ENCODE measurements at regions not wholly inside any gene's neighbourhood (a gene's known extent, or its start where the extent isn't known, plus 50 kb on each side); places are given as distances from the start of the nearest gene placed in this dataset.

DNA sequence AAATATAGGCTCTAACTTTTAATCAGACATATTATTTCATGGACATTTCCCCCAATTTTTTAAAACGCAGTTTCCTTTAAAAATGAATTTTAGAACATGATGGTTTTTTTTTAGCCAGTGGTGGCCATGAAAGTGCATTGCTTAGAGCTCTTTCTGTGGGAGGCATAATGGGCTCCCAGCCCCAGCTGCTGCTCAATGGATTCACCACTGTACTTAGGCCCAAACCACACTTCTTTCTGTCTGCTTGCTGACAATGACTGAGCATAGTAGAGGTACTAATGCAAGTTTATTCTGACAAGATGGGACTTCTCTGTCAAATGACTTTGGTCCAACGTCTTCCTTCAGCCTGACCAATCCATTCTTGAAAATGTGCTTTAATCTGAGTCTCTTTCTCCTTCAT, 400.2 kb upstream of the GRIA3 start:
- no peak for DNase-seq (ENCODE audit: low spot score)

DNA sequence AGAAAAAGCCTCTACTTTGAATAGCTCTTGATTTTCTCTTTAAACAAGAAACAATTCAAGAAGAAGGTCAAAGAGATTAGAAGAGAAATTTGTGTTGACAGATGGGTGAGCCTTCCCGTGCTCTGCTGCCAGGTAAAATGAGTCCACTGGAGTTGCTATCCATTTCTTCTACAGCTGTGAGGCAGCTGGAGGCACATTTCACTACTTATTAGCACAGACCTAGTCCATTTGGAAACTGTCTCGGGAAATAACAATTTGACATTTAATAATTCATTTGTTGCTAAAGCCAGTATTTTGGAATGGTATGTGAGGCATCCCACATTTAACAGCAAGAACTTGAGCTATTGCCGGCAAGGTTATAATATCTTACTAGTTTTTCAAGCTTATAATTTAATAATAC, 396.8 kb upstream of the GRIA3 start:
- no peak for DNase-seq (ENCODE audit: low spot score)

DNA sequence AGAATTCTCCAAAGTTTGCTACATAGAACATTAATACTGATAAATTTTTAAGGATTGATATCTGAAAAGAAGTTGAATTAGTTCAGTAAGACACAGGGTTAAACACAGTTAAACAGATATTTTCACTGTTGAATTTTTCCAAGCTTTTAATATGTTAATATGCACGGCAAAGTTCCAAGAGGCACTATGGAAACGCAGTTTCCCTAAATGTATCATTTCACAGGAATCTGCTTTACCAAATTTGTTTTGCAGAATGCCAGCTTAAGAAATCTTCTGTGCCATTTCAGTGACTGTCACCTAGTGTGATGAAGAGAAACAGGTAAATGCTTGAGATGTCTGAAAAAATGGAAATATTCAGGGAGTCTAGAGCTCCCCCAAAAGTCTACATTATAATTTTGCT, 395.9 kb upstream of the GRIA3 start:
- DNase-seq (ENCODE audit: low spot score), result no peak

DNA sequence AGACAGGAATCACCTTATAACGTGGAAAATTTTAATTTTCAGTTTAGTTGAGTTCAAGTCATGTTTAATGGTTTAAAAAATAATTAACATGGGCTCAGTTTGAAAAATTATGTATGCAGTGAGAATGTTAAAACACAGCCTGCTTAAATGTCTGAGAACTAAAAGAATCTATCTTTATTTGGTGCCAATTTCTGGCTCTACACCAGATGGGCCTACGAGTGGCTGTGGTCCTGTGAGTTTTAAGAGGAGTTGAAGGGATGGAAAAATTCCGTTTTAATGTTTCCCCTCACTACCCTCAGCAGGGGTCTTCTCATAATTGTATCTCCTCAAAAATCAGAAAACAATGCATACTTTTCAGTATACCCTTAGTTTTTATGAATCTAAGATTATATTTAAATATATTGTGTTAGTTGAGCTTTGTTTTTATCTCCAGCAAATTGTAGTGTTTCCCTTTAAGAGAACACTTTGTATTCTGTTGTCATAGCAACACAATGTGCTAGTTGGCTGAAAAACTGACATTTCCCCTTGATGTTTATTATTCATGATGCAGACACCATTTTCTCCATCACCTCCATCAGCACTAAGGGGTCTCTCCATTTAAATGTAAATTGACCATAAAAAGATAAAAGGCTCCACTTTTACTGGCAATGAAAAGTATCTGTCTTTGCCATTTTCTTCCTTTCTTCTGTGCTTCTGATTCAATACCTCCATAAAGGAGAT, 393.5 kb upstream of the GRIA3 start:
- DNase-seq (ENCODE audit: low spot score), result no peak

DNA sequence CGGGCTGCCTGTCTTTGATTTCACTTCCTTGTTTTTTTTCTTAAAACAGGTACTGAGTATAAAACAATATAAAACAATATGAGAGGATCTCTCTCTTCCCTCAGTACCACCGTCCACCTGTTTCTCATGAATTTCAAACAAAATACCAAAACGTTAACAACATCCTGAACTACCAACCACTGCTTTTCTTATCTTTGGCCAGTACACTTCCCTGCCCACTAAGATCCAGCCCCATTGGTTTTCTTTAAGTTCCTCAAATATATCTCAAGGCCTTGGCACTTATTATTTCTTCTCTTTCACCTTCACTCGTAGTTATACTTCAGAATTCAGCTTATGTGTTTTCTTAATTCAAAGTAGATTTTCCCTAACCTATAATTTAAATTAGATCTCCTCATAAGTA, 370.2 kb upstream of the GRIA3 start:
- DNase-seq (ENCODE audit: low spot score), result no peak

DNA sequence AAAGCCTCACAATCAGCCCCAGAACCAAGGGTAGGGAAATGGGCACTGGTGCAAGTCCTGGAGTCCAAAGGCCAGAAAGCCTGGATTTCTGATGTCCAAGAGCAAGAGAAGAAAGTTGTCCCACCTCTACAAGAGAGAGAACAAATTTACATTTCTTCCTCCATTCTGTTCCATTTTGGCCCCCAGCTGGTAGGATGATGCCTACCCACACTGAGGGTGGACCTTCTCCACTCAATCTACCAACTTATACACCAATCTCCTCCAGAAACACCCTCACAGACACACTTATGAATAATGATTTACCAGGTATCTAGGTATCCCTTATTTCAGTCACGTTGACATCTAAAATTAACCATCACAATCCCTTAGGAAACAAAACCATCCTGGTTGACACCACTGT, 367.8 kb upstream of the GRIA3 start:
- DNase-seq (ENCODE audit: low spot score), result no peak

DNA sequence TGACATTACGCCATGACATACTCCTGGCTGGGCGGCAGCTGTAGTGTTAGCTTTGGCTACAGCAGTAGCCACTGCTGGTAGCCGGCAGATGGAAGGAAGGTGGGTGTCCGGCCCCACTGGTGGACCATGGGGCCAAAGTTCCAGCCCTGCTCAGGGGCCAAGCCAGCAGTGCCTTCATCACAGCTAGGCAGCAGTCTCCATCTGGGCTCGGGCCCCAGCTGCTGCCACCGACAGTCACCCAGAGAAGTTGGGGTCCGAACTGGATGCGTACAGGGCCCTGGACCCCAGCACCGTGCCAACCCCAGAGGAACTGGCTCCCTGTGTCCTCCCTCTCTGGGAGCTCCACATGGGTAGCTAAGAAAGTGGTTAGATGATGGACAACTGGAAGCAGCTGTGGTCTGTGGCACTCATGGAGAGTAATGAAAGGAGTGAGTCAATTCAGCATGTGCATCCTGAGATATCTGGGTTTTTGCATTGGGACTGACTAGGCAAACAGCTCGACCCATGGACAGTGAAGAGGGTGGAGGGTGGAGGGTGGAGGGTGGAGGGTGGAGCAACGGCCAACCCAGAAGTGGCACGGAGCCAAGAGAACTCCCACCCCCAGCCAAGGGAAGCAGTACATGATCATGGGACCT, 366.6 kb upstream of the GRIA3 start:
- DNase-seq (ENCODE audit: low spot score), result no peak

DNA sequence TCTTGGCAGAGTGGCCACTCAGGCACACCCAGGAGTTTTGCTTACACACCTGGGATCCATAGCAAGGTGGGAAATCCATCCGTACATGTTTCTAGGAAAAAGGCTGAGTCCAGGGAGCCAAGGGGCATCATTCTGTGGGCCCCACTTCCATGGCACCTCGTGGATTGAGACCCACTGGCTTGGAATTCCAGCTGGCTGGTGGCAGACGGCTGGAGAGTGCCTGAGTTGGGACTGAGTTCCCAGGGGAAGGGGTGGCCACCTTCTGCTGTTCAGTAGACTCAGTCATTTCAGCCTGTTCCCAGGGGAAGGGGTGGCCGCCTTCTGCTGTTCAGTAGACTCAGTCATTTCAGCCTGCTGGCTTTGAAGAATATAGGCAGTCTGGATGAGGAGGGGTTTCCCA, 366.0 kb upstream of the GRIA3 start:
- DNase-seq (ENCODE audit: low spot score), result no peak

DNA sequence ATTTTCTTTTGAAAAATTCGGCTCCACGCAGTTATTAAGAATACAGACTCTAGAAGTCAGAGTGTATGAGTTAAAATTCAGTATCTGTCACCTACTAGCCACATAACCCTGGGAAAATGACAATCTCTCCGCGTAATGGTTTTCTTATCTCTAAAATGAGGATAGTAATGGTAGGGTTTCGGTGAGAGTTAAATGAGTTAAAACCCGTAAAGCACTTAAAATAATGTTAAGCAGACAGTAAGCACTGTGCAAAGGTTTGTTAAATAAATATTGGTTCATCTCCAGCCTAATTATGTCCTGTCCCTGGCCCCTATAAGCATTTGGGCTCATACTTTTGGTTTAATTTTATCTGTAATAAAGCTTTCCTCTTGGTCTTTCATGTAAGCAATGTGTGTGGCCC, 350.8 kb upstream of the GRIA3 start:
- DNase-seq (ENCODE audit: low spot score), result no peak

DNA sequence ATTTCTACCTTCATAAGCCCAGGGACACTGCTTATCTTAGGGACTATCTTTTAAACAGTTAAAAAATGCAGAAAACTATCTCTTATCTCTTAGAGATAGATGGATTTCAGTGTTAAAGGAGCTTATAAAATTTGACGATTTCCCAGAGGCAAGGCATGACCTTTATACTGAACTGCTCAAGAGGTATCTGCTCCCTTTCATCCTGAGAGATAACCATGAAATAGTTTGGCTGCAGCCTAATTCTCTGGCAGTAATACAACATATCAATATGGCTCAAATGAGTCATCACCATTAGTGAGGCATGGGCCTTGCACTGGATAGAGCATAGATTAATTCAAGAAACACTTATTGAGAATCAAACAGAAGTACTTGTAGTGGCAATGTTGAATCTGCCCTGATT, 348.2 kb upstream of the GRIA3 start:
- no peak for DNase-seq (ENCODE audit: low spot score)

DNA sequence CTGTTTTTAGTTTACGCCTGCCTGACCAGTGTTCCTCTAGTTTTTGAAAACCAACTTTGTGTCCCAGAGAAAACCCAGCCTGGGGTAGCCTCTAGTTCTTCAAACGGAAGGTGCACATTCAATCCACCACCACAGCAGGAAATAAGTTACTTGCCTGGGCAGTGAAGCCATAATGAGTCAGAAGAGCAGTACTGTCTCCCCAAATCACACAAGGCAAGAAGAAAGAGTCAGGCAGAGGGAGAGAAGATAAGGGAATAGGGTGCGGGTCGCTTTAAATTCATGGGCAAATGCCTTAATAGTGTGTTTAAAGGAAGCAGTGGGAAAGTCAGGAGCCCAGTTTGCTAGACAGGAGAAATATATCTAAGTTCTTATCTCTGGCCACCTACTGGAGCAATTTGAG, 333.8 kb upstream of the GRIA3 start:
- peak; percentile 4 for DNase-seq (ENCODE audit: low spot score)

DNA sequence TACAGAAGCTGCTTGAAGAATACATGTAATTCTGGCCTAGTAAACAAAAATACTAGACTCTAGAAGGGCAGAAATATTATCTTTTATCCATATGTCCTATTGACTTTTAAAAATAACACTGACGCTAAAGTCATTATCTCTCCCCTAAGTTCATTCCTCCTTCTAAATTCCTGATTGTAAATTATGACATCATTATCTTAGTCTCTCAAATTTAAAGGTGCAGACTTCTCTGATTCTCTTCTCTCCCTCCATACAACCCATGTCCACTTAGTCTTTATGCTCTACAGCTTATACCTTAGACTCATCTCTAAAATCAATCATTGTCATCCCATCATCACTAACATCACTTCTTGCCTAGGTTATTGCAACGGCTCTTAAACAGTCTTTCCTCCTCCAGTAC, 327.9 kb upstream of the GRIA3 start:
- no peak for DNase-seq (ENCODE audit: low spot score)

DNA sequence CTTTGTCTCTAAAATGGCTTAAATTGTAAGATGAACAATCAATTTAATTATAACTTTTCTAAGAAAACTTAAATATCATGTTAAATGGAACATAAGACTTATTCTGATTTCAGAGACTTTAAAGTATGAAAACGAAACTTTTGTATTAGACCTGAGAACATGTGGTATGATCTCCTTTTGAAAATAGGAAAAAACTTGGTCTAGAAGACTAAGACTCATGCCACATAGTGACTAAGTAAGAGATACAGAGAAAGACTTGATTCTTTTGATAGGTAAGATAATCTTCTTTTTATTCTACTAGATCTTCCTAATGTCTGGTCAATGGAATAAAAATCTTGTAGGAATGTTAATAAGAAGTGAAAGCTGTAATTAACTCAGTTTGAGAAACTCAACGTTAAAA, 326.3 kb upstream of the GRIA3 start:
- no peak for DNase-seq (ENCODE audit: low spot score)

DNA sequence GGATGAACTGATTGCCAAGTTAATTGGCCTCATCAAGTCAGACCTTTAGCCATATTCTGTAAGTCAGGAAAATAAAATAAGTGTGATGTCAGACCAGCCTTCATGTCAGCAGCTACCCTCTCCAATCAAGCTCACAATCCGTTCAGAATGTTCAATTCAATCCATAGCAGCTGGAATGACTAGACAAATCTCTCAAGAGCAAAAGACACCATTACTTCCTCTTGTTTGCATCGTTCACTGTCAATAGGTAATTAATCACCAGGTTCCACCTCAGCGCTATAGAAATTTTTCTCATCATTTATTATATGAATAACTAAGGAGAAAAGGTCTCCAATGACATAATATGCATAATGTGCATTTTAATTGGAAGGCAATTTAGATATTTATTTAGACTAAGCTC, 321.0 kb upstream of the GRIA3 start:
- DNase-seq (ENCODE audit: low spot score), result no peak

DNA sequence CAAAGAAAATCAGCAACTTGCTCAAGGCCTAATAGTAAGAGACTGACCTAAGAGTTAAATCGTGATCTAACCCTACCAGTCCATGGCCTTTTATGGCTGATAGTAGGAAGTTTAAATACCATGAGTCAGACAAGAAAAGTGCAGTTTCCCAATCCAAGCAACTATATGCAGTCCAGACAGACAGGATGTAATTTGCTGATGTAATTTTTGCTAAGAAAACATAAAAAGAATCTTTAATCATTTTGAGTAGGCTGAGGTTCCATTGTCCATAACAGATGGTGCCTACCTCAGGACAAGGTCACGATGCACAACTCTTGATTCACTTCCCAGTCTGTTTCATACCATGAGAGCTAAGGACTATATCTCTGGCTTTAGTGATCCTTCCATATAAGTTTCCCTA, 317.5 kb upstream of the GRIA3 start:
- peak; percentile 62 for DNase-seq (ENCODE audit: low spot score)

DNA sequence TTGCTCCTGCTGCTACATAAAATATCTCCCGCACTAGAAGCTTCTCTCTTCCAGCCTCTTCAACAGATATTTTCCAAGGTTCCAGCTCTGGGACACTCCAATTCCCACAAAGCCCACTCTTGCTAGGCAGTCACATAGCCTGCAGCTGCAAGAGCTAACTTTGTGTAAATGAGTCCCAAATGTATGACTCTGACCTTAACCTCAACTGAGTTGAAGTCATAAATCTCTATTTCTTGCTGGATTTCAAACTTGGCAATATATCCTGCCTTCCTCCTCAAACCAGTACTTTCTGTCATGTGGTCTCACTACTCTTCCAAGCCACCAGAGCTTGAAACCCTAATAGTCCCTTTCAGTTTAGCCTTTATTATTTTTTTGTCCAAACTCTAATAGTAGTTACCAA, 315.4 kb upstream of the GRIA3 start:
- DNase-seq (ENCODE audit: low spot score), result no peak

DNA sequence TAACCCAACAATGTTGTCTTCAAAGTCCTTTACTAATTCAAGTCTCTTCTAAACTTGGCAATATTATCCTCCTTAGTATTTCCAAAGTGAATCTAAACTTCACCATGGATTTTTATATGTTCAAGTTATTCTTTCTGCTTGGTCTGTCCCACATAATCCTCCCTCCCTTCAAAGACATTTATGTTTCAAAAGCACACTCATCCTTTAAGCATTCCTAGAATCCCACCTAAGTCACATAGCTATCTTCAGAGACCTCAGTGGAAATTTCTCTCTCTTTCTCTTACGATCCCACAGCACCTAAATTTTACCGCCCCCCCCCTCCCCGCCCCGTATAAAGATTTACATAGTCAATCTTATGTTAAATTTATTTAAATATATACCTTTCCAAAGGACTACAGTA, 314.9 kb upstream of the GRIA3 start:
- no peak for DNase-seq (ENCODE audit: low spot score)

DNA sequence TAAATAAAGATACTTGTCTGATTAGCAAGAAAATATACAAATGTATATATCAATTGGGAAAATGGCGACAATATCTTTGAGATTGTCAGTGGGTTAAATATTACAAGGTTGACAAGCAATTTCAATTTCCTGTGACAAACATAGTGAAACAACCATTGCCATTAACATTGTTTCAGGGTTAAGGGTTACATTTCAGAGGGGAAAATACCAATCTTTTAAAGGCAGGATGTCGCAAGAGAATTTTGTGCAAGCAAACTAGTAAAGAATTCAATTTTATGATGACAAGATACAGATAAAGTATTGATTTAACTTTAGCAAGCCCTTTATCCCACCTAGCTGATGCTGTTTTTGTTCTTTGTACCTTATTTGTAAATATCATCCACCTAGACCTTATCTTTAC, 305.8 kb upstream of the GRIA3 start:
- DNase-seq (ENCODE audit: low spot score), result no peak

DNA sequence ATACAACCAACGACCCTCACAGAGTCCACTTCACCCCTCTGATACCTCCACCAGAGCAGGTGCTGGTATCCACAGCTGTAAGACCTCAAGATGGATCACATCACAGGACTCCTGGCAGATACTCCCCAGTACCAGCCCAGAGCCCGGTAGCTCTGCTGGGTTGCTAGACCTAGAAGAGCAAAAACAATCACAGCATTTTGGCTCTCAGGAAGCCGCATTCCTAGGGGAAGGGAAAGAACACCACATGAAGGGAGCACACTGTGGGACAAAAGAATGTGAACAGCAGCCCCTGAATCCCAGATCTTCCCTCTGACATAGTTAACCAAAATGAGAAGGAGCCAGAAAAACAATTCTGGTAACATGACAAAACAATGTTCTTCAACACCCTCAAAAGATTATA, 303.1 kb upstream of the GRIA3 start:
- DNase-seq (ENCODE audit: low spot score), result no peak

DNA sequence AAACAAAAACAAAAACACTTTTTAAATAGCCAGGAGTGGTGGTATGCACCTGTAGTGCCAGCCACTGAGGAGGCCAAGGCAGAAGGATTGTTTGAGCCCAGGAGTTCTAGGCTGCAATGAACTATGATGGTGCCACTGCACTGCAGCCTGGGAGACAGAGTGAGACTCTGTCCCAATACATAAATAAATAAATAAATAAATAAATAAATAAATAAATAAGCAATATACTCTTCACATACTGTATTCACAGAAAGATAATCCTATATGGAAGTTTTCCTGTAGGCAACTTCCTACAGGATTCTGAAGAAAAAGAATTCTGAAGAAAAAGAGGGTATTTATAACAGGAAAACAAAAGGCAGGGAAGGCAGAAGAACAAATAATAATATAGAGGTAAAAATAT, 293.3 kb upstream of the GRIA3 start:
- DNase-seq (ENCODE audit: low spot score), result no peak

DNA sequence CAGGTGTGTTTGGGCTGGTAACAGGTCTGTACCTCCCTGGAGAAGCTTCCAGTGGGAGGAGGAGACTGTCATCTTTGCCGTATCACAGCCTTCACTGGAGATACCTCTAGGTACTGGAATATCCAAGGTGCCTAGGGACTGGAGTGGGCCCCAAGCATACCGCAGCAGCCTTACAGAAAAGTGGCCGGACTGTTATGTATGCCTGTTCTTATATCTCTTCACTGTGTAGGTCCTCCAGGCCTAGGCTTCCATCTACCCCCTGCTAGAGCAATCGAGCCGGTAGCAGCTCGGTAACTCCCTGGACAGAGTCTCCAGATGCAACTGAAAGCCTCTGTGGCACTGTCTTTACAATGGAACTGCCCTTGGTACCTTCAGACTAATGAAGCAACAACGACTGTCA, 277.4 kb upstream of the GRIA3 start:
- no peak for DNase-seq (ENCODE audit: low spot score)

DNA sequence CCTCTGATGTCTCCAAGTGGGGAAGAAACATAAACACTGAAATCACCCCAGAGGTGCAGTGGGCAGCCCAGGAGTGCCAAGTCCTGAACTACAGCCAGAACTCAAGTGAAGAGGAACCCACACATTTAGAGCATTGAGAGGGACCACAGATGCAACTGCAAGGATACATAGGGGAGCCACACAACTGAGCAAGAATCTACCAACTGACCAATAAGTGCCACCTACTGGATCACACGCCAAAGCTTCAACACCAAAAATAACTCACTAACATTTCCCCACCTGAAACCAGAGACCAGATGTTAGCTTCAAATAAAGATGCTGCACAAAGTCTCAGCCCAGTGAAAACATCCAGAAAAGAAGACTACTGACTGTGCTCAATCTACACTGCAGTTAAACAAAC, 276.7 kb upstream of the GRIA3 start:
- no peak for DNase-seq (ENCODE audit: low spot score)

DNA sequence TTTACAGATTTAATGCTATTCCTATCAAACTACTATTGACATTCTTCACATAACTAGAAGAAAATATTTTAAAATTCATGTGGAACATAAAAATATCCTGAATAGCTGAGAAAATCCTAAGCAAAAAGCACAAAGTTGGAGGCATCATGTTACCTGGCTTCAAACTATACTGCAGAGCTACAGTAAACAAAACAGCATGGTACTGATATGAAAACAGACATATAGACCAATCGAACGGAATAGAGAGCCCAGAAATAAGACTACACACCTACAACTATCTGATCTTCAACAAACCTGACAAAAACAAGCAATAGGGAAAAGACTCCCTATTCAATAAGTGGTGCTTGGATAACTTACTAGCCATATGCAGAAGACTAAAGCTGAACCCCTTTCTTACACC, 273.4 kb upstream of the GRIA3 start:
- no peak for DNase-seq (ENCODE audit: low spot score)

DNA sequence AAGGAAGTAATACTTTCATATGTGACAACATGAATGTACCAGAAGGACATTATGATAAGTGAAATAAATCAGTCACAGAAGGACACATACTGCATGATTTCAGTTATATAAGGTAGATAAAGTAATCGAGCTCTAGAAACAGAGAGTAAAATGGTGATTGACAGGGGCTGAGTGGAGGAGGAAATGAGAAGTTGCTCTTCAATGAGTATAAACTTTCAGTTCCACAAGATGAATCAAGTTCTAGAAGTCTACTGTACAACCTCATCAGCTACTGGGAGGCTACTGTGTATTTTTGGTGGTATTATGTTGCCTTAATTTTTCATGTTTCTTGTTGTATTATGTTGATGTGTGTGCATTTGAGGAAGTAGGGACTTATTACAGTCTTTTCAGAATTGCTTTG, 270.9 kb upstream of the GRIA3 start:
- no peak for DNase-seq (ENCODE audit: low spot score)

All from RKO (cell line).